ENCODE measurements at regions not wholly inside any gene's neighbourhood (a gene's known extent, or its start where the extent isn't known, plus 50 kb on each side); places are given as distances from the start of the nearest gene placed in this dataset.

- no peak for TF ChIP-seq ATF2 (IDR thresholded peaks at IDR 0.05; ENCODE audit: low read length)
- TF ChIP-seq JUND (IDR thresholded peaks at IDR 0.05; ENCODE audit: low read length): no peak
- no peak for TF ChIP-seq SP2 (IDR thresholded peaks at IDR 0.05; ENCODE audit: low read length)
- TF ChIP-seq NANOG (IDR thresholded peaks at IDR 0.05; ENCODE audit: insufficient read depth, low read depth, low read length, poor library complexity, severe bottlenecking): no peak
- no peak for TF ChIP-seq MAFK (IDR thresholded peaks at IDR 0.05; ENCODE audit: low read depth, low read length)
Measured at GRCh38 chr11:35071722-35072121, 67.2 kb upstream of the CD44 start (continued).
